ENCODE measurements at regions not wholly inside any gene's neighbourhood (a gene's known extent, or its start where the extent isn't known, plus 50 kb on each side); places are given as distances from the start of the nearest gene placed in this dataset.

DNA sequence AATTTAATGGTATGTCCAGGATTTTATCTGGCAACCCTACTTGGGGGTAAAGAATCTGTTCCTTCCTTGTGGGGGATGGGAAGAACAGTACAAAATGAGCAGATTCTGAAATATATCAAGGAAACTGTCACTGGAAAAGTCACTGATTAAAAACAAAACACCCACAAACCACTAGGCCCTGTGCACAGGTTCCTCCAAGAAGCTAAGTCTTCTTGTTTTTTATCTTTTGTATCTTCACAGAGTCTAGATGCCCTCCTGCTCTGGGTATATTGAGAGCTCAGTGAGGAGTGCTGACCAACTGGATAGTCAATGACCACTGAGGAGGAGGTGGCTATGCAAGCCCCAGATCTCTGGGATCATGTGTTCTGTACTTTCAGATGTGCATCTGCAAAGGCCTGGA is 86.8 kb upstream of the ANKRD1 start:
- TF ChIP-seq, protein P1, sequence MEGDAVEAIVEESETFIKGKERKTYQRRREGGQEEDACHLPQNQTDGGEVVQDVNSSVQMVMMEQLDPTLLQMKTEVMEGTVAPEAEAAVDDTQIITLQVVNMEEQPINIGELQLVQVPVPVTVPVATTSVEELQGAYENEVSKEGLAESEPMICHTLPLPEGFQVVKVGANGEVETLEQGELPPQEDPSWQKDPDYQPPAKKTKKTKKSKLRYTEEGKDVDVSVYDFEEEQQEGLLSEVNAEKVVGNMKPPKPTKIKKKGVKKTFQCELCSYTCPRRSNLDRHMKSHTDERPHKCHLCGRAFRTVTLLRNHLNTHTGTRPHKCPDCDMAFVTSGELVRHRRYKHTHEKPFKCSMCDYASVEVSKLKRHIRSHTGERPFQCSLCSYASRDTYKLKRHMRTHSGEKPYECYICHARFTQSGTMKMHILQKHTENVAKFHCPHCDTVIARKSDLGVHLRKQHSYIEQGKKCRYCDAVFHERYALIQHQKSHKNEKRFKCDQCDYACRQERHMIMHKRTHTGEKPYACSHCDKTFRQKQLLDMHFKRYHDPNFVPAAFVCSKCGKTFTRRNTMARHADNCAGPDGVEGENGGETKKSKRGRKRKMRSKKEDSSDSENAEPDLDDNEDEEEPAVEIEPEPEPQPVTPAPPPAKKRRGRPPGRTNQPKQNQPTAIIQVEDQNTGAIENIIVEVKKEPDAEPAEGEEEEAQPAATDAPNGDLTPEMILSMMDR (IDR thresholded peaks at IDR 0.05; ENCODE audit: low read depth, low read length, missing input control), result no peak
- no peak for TF ChIP-seq JUND (IDR thresholded peaks at IDR 0.05)
- TF ChIP-seq YY1 (IDR thresholded peaks at IDR 0.05), result no peak
- no peak for TF ChIP-seq GABPA (IDR thresholded peaks at IDR 0.05 in 1 of 2, conservative IDR thresholded peaks at IDR 0.05 in 1 of 2)
- no peak for TF ChIP-seq RAD21 (IDR thresholded peaks at IDR 0.05)
- TF ChIP-seq, protein P2, sequence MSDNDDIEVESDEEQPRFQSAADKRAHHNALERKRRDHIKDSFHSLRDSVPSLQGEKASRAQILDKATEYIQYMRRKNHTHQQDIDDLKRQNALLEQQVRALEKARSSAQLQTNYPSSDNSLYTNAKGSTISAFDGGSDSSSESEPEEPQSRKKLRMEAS (IDR thresholded peaks at IDR 0.05), result no peak
- TF ChIP-seq, protein P3, sequence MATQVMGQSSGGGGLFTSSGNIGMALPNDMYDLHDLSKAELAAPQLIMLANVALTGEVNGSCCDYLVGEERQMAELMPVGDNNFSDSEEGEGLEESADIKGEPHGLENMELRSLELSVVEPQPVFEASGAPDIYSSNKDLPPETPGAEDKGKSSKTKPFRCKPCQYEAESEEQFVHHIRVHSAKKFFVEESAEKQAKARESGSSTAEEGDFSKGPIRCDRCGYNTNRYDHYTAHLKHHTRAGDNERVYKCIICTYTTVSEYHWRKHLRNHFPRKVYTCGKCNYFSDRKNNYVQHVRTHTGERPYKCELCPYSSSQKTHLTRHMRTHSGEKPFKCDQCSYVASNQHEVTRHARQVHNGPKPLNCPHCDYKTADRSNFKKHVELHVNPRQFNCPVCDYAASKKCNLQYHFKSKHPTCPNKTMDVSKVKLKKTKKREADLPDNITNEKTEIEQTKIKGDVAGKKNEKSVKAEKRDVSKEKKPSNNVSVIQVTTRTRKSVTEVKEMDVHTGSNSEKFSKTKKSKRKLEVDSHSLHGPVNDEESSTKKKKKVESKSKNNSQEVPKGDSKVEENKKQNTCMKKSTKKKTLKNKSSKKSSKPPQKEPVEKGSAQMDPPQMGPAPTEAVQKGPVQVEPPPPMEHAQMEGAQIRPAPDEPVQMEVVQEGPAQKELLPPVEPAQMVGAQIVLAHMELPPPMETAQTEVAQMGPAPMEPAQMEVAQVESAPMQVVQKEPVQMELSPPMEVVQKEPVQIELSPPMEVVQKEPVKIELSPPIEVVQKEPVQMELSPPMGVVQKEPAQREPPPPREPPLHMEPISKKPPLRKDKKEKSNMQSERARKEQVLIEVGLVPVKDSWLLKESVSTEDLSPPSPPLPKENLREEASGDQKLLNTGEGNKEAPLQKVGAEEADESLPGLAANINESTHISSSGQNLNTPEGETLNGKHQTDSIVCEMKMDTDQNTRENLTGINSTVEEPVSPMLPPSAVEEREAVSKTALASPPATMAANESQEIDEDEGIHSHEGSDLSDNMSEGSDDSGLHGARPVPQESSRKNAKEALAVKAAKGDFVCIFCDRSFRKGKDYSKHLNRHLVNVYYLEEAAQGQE (IDR thresholded peaks at IDR 0.05), result no peak
- TF ChIP-seq HNF4G (IDR thresholded peaks at IDR 0.05), result no peak
- TF ChIP-seq, protein P4, sequence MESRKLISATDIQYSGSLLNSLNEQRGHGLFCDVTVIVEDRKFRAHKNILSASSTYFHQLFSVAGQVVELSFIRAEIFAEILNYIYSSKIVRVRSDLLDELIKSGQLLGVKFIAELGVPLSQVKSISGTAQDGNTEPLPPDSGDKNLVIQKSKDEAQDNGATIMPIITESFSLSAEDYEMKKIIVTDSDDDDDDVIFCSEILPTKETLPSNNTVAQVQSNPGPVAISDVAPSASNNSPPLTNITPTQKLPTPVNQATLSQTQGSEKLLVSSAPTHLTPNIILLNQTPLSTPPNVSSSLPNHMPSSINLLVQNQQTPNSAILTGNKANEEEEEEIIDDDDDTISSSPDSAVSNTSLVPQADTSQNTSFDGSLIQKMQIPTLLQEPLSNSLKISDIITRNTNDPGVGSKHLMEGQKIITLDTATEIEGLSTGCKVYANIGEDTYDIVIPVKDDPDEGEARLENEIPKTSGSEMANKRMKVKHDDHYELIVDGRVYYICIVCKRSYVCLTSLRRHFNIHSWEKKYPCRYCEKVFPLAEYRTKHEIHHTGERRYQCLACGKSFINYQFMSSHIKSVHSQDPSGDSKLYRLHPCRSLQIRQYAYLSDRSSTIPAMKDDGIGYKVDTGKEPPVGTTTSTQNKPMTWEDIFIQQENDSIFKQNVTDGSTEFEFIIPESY (IDR thresholded peaks at IDR 0.05), result no peak
